Stimulated activated CD4-positive, alpha-beta T cell treated with anti-CD3 and anti-CD28 coated beads, Interleukin-12 subunit alpha, Interleukin-12 subunit beta, amount 100 ng/mL, for 24 hours (primary cell): ENCODE measurements at regions not wholly inside any gene's neighbourhood (a gene's known extent, or its start where the extent isn't known, plus 50 kb on each side); places are given as distances from the start of the nearest gene placed in this dataset.

ENCODE experiments used
- DNase-seq, 2 experiments: peaks; one replicate each; pipeline ENCODE4 v3.0.0-alpha.2; 2020; ENCODE audit warnings: low read depth in 2 of 2

DNA sequence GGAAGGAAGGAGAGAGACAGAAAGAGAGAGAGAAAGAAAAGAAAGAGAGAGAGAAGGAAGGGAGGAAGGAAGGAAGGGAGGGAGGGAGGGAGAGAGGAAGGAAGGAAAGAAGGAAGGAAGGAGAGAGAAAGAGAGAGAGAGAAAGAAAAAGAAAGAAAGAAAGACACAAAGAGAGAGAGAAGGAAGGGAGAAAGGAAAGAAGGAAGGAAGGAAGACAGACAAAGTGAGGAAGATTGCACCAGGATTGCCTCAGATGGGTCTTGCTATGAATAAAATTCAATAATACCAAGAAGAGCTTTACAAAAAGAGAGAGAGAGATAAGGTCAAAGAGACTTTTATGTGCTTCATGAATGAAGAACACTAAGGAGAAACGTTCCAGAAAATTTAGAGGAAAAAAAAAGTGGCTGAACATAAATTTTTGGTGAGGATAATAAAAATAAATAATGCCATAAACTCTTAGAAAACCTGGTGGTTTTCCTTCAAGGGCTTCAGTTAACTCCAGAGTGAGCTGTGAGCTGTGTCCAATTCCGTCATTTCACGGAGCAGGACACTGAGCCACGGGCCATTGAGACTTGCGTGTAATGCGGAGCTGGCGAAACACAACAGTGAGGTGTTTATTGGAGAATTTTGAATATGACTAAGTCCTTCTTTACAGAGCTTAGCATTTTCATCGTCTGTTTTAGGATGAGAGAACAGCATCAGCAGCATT lies 72.7 kb upstream of the TNRC6C start:
- no peak for DNase-seq

DNA sequence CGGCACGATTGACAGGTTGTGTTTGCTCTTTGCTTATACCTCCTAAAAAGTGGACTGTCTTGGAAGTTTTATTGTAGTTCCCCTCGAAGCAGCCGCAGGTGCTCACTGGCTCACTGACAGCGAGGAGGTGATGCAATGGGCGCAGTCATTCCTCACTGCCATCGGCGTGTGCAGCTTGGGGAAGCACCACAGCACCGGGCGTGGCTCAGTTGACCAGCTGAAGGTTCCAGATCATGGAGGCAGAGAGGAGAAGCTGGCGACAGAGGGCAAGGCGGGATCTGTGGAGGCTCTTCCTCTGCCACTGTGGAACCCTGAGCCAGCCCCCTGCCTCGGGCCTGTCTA lies 72.1 kb upstream of the TNRC6C start:
- no peak for DNase-seq

DNA sequence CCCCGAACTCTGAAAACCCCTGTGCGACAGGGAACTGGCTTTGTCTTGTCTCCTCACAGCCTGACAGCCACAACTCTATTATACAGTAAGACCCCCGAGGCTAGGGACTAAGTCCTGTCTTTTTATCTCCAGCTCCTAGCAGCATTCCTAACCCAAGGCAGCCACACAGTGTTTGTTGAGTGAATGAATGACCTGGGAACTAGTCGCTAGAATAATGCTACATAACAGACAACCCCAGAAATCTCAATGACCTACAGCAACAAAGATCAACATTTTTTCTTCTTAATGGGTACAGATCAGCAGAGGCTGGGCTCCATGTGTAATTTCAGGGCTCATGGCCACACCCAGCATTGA lies 71.4 kb upstream of the TNRC6C start:
- no peak for DNase-seq

DNA sequence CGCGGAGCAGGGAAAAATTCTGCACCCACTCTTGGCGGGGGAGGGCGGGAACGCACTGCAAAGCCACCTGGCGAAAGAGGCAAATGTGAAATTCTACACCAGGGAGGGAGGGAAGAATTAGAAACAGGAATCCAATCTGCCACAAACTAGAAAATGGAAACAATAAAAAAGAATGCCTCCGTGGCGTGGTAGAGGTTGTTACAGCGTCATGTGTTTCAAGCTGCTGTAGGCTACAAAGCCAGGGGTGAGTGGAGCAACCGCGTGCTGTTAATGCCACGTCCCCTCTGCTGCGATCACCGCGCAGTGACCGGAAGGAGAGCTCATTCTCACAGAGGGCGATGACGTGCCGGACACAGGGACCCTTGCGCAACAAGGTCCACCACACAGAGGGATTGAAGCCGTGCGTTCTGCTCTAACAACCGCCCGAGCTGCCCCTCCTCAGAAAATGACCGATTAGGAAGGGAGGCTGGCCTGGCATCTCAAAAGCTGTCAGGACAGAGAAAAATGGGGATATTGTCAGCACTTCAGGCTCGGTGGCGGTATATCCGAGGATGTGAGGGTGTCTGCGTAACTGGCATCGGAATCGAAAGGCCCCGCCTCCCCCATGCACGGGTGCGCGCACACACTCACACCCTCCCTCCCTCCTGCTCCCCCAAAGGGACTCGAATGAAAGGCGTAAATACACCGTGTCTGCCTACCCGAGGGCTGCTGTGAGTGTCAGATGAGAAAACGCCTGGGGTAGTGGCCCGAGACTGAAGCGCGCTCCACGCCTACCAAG lies 70.8 kb upstream of the TNRC6C start:
- DNase-seq: peak; percentile 35 to 38

DNA sequence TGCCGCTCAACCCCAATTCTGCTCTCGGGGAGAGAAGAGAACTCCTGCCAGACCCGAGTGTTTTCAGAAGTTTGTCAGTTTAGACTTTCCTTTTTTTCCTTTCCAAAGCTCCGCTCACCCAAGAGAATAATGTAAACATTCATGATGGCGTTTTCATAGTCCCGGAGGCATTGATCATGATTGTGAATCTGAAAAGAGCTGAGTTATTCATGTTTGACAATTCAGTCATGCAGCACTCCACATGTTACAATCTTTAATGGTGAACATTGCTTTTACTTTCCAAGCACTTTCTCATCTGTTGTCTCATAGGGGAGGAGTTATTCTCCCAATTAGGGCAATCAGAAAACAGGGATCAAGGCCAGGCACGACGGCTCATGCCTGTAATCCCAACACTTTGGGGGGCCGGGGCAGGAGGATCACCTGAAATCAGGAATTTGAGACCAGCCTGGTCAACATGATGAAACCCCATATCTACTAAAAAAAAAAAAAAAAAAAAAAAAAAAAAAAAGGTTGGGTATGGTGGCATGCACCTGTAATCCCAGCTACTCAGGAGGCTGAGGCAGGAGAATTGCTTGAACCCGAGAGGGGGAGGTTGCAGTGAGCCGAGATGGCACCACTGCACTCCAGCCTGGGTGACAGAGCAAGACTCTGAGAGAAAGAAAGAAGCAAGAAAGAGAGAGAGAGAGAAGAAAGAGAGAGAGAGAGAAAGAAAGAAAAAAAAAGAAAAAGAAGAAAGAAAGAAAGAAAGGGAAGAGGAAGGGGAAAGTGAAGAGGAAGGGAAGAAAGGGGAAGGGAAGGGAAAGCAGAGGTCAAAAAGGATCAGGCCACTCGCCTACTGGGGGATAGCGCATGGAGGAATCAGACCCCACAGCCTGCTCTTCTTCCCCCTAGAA lies 70.0 kb upstream of the TNRC6C start:
- no peak for DNase-seq

DNA sequence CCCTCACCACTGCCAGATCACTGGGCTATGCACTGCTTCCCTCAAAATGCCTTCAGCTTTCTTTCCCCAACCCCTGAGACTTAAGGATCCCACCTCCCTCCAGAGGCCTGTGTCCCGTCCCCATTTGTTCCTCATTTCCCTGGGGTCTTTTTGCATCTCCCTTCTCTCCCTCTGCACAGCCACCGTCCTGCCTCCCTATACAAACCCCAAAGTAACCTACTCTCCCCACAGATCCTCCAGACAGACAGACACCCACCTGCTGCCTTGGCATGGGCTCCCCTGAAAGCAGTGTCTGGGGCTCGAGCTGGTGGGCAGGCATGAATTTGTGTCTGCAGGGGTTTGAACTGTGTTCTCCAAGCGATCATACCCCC lies 69.4 kb upstream of the TNRC6C start:
- no peak for DNase-seq

DNA sequence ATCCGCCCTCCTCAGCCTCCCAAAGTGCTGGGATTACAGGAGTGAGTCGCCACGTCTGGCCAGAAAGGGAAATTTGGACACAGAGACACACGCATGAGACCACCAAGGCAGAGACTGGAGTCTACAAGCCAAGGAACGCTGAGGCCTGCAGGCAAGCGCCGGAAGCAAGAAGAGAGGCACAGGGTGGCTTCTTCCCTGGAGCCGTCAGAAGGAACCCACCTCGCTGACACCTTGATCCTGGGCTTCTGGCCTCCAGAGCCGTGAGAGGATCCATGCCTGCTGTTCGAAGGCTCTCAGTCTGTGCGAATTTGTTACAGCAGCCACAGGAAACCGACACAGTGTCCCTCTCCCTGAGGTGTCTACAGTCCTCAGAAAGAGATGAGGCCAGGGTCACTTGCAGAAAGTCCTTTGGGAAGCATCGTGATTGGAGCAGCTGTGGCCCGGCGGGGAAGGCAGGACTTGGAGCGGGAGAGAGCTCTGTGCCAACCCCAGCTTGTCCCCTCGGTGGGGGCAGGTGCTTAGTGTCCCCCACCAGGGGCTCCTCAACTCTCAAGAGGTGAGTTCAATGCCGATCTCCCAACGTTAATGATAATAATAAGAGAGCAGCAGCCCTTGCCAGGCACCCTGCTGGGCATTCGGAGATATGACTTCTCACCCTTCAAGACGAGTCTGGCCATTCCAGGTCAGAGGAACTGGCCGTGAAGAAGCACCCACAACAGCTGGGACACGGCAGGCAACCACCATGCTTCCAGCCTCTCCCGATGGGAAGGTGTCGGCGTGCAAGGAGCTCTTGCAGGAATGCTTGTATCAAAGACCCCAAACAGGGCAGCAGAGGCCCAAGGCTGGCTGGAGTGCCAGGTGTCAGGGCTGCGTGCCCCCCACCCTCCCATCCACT lies 68.4 kb upstream of the TNRC6C start:
- no peak for DNase-seq

DNA sequence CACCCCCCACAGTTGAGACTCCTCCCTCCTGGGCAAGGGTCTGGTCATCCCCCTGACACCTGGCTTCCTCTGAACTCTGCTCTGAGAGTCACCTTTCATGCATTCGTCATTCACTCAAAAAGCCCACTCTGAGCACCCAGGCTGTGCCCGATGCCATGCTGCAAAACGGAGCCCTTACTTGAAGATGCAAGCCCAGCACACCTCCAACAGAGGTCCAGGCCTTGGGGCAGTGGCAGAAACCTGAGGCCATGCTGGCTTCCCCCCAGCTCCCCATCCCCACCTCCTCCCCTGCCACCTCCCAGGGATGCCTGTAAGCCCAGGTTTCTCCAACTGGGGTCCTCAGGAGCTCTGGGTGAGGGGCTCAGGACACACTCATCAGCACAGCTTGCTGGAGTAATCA lies 67.7 kb upstream of the TNRC6C start:
- DNase-seq: no peak

DNA sequence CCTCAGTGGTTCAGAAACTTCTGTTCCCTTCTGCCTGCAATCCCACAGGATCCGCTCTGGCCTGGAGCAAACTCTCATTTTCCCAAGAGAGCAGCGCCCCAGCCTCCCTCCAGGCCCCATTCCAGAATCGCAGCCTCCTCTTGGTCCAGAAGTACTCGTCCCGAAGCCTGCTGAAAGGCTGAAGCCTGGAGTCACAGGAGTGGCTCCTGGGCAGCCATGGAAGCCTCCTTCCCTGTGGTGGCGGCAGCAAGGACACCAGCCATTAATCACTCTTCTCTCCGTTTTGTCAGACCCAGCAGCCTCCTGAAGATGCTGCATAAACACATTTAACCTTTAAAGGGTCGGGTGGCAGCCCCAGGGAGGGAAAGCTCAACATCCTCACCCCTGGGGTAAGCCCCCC lies 66.9 kb upstream of the TNRC6C start:
- no peak for DNase-seq

DNA sequence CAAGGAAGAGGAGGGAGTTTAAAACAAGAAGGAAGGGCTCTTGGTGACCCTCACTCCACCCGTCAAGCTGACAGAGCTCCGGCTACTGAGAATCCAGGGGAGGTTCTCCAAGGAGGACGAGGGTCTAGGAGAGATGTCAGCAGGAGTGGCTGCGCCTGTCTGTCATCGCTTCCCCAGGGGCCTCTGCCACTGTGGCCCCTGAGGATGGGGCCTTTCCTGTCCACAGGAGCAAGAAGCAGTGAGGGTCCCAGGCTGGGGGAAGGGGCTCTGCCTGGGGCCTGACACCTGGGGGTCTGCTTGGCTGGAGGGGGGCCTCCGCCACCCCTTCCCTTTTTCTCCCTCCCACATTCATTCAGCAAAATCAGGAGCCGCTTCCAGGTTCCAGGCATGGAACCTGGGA lies 66.5 kb upstream of the TNRC6C start:
- DNase-seq: no peak

DNA sequence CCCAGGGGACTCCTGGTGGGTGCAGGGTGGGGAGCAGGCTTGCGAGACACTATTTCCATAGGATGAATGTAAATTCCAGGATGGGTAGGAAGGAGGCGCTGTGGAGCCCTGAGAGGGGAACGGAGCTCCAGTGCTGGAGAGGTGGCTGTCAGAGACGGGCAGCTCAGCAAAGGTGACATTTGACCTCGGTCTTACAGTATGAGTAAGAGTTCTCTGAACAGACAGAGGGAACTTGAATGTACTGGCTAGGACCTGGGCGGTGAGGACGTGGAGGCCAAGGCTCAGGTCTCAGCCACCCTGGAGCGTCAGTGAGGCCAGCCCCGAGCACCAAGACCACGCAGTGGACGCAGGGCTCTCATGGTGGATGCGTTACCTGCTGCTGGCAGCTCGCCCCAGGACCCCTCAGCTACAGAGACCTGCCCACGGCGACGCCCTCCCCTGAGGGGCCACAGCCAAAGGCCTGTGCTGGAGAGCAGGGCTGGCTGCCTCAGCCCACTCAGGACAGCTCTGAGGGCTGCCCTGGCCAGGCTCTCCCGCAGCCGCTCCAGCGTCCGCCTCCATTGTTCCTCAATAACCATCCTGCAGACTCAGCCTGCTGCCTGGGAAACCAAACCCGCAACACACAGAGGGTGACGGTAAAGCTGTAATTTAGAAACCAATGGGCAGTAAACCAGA lies 65.9 kb upstream of the TNRC6C start:
- DNase-seq: no peak

DNA sequence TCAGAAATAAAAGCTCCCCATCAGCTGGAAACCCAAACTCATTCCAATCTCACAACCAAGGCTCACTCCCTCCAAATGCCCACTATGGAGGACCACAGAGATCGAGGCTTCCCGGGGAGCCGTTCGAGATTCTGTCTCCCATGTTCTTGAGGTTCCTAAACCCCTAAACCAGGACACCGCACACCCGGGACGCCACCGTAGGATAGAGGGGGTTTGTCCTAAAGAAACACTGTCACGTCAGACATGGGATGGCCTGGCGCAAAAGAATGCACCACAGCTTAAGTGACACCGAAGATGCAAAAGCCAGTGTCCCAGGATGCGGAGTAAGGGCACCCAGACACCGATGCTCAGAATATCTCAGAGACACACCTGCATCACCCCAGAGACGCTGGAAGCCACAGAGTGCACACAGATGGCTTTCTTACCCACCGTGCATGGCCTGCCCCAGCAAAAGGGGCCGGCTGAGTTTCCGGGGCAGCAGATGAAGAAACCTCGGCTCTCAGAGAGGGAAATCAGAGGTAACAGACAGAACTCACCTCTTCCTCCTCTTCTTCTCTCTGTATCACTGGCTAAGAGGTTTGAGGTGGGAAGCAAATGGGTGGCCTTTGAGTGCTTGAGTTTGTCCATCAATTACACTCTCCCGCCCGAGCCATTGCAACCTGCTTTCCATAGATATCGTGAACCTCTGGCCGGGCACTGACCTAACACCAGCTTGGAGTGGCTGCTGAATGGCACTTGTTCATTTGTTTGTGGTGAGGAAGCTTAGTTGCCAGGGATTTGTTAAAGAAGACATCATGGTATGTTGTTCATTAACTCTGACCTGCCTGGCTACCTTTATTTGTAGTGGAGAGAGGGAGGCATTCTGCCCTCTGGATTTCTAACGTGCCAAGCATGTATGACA lies 65.1 kb upstream of the TNRC6C start:
- DNase-seq: no peak

DNA sequence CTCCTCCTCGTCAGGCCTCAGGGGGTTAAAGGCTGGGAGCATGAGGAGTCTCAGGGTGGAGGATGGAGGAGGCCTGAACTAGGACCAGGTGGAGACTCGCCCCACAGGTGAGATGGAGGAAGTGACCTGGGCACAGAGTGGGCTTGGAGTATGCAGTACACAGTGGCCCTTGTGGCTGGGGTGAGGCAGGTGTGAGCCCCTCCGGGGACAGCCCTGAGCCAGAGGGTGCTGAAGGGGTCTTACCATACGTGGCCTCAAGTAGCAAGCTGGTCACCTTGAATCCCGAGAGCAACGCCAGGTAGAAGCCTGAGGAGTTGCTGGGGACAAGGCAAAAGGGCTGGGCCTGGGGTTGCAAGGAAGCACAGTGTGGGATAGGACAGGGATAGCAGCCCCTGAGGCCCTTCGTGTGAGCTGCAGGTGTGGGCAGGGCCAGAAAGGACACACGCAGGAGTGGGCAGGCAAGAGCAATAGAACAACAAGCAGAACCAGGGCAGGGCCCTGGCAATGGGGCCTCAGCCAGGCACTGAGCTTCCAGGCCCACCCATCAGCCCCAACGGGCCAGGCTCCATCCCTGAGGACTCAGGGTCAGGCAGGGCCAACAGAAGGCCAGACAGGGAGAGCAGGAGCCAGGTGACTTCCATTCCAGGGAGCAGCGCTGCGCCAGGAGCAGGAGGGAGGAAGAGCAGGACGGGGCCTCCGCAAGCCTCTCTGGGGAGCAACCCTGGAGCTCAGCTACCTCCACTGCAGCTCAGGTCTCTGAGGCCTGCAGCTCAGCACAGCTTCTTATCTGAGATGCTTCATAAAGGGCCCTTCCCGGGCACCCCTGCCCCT lies 64.2 kb upstream of the TNRC6C start:
- DNase-seq: no peak

DNA sequence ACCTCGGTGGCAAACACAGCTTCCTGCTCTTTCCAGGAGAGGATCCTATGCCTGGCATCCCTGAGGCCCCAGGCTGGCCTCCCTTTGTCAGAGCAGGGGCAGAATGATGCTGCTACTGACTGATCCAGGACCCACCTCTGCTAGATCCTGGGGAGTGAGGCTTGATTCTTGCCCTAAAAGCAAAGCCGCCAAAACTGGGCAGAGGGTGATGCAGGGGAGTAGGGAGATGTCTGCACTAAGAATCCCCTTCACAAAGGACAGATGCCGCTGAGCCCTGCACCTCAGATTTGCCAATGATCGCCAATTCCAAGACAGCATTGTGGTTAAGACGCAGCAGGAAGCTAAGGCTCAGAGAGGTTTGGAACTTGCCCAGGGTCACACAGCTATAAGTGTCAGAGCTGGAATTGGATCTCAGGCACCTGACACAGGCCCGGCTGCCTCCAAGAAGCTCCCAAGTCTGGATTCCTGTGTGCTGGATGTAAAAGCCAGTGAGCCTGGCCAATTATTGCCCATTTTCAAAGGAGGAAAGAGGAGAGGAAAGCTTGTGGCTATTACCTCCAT lies 60.7 kb upstream of the TNRC6C start:
- no peak for DNase-seq

DNA sequence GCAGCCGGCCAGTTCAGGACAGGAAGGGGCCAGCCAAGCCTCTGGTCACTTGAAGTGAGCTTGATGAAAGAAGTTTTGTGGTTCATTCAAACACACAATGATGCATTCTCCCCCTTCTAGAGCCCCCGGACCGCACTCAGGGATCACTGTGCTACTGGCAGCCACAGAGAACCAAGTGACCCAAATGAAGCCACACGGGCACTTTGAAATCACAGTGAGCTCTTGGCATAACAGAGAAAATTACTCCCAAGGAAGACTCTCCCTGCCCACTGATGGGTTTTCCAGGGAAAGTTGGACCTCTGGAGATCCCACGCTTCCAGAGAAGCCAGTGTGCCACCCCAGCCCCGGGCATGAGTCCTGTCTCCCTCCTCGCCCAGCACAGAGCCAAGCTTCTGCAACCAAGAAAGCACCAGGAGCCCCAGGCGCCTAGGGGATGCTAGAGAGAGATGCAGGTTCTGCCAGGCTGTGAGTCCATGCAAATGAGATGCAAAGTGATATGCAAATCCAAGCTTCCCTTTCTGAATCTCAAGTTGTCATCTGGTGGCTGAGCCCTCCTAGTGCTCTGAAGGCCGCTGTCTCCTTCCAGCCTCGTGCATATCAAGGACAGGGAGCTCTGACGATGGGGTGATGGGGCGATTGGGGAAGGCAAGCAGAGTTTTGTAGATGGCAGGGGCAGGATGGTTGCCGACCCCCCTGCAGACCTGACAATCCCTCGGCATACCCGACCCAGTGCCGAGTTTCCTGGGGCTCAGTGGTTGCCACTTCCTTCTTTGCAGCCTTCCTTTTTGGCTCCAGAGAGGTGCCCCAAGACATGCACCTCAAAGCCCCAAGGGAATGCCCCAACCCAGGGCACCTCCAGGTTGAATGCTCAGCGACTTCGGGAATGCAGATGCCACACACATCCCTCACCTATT lies 59.7 kb upstream of the TNRC6C start:
- no peak for DNase-seq

DNA sequence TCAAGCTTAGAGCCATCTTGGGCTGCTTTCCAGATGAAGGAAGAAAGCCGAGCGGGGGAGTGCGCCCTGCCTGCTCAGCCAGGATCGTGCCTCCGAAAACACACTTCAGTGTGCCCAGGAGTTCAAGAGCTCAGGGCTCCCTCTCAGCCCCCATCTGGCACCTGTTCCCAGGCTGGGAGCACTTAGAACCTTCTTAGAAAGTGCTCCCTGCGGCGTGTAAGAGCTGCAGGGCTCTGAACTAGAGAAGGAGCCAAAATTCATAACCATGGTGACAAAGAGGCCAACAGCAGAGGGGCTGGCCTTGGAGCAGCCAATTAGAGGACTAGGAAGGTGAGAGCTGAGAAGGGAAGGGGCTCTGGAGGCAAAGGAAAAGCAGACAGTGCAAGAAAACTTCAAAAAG lies 59.0 kb upstream of the TNRC6C start:
- DNase-seq: no peak

DNA sequence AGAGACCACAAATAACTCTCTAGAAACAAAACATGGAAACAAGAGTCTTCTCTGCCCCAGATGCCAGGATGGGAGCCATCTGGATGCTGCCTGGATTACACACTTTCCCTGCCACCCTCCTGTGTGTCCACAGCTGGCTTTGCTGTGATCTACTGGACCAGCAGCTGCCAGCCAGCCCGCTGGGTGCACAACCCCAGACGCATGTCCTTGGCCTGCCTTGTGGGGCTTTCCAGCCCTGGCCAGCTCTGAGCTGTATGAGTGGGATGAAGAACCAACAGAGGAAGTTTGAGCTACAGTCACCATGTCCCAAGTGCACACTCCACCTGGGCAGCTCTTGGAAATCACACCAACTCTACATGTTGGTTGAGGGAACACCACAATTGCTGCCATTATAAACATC lies 57.0 kb upstream of the TNRC6C start:
- no peak for DNase-seq

DNA sequence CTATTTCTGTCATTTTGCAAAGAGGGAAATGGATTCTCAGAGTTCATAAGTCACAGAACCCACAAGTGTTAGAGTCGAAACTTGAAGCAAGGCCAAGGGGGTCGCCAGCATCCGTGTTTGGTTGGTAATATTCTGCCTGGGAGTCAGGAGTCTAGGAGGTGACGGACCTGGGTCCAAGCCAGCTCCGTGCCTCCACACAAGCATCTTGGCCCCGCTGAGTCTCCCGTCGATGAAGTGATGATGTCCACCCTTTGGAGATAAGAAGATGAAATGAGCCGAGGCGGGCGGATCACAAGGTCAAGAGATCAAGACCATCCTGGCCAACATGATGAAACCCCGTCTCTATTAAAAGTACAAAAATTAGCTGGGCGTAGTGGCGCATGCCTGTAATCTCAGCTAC lies 53.2 kb upstream of the TNRC6C start:
- no peak for DNase-seq
